Panc1 (cell line): ENCODE measurements at regions not wholly inside any gene's neighbourhood (a gene's known extent, or its start where the extent isn't known, plus 50 kb on each side); places are given as distances from the start of the nearest gene placed in this dataset.

Experiments
- POLR2AphosphoS5 ChIP-seq: IDR thresholded peaks from 2 replicates; pipeline ENCODE4 v1.6.1; 2012; ENCODE audit warnings: mild to moderate bottlenecking, low read depth, low read length, moderate library complexity
- SIN3A ChIP-seq: IDR thresholded peaks from 2 replicates; pipeline ENCODE4 v1.6.1; 2012; ENCODE audit warnings: low read depth, mild to moderate bottlenecking, low read length, moderate library complexity, borderline replicate concordance; ENCODE audit not compliant: insufficient read depth
- TCF7L2 ChIP-seq: IDR thresholded peaks from 2 replicates; pipeline ENCODE4 v1.6.1; 2011; ENCODE audit warnings: mild to moderate bottlenecking, low read depth, low read length, inconsistent platforms
- TF ChIP-seq, protein P1 (sequence below): fragments of 450-650 bp; IDR thresholded peaks from 2 replicates; pipeline ENCODE4 v1.5.1; 2017; ENCODE audit warnings: mild to moderate bottlenecking
- TF ChIP-seq, protein P2 (sequence below), 2 experiments: IDR thresholded peaks; 2 replicates each; pipeline ENCODE4 v1.6.1; 2011 to 2012; ENCODE audit warnings: low read depth in 2 of 2, control low read depth in 1 of 2, low read length in 1 of 2, mild to moderate bottlenecking in 1 of 2, moderate library complexity in 1 of 2; ENCODE audit not compliant: insufficient read depth in 1 of 2

DNA sequence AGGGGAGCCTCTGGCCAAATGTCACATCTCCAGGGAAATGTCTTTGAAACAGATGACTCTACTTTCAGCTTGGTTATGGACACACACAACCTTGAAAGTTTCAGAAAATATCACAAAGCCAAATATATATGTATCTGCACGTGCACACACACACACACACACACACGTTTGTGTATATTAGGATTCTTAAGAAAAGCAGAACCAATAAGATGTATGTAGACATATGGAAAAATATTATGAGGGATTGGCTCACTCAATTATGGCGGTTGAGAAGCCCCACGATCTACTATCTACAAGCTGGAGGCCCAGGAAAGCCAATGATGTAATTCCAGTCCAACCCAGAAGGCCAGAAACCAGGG, 194.9 kb downstream of the PALM2AKAP2 start:
- TF ChIP-seq POLR2AphosphoS5 (no peak), SIN3A (no peak), TCF7L2 (no peak)
- TF ChIP-seq, protein P1, sequence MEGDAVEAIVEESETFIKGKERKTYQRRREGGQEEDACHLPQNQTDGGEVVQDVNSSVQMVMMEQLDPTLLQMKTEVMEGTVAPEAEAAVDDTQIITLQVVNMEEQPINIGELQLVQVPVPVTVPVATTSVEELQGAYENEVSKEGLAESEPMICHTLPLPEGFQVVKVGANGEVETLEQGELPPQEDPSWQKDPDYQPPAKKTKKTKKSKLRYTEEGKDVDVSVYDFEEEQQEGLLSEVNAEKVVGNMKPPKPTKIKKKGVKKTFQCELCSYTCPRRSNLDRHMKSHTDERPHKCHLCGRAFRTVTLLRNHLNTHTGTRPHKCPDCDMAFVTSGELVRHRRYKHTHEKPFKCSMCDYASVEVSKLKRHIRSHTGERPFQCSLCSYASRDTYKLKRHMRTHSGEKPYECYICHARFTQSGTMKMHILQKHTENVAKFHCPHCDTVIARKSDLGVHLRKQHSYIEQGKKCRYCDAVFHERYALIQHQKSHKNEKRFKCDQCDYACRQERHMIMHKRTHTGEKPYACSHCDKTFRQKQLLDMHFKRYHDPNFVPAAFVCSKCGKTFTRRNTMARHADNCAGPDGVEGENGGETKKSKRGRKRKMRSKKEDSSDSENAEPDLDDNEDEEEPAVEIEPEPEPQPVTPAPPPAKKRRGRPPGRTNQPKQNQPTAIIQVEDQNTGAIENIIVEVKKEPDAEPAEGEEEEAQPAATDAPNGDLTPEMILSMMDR: no peak
- TF ChIP-seq, protein P2, sequence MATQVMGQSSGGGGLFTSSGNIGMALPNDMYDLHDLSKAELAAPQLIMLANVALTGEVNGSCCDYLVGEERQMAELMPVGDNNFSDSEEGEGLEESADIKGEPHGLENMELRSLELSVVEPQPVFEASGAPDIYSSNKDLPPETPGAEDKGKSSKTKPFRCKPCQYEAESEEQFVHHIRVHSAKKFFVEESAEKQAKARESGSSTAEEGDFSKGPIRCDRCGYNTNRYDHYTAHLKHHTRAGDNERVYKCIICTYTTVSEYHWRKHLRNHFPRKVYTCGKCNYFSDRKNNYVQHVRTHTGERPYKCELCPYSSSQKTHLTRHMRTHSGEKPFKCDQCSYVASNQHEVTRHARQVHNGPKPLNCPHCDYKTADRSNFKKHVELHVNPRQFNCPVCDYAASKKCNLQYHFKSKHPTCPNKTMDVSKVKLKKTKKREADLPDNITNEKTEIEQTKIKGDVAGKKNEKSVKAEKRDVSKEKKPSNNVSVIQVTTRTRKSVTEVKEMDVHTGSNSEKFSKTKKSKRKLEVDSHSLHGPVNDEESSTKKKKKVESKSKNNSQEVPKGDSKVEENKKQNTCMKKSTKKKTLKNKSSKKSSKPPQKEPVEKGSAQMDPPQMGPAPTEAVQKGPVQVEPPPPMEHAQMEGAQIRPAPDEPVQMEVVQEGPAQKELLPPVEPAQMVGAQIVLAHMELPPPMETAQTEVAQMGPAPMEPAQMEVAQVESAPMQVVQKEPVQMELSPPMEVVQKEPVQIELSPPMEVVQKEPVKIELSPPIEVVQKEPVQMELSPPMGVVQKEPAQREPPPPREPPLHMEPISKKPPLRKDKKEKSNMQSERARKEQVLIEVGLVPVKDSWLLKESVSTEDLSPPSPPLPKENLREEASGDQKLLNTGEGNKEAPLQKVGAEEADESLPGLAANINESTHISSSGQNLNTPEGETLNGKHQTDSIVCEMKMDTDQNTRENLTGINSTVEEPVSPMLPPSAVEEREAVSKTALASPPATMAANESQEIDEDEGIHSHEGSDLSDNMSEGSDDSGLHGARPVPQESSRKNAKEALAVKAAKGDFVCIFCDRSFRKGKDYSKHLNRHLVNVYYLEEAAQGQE (IDR thresholded peaks at IDR 0.05; ENCODE audit: insufficient read depth in 1 of 2, low read depth in 2 of 2, low read length in 1 of 2): no peak
